ENCODE measurements at regions not wholly inside any gene's neighbourhood (a gene's known extent, or its start where the extent isn't known, plus 50 kb on each side); places are given as distances from the start of the nearest gene placed in this dataset.

DNA sequence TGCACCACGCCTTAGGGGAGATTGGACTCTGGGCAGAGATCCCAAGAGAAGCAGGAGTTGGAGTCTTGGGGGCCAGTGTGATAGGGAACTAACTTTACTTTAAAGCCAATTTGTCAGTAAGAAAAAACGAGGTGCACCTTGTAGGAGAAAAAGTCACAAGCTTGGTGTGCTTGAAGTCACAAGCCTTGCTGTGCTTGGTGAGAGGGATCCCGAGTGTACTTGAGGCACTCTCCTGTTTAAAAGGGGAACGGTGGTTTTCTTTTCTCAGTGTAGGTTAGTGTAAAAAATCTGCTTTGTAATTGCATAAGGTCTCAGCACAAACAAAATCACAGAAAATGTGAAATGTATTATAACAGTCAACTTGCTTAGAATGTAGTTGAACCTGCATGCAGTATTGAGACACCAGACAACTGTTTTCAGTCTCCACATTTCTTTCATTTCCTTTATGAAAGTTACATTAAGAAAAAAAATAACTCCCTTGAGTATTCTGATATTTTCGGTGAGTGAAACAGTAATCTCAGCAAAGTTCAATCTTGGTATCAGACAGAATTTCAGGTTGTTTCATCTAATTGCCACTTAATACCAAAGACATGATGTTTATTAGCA lies 111.1 kb upstream of the DUSP22 start:
- DNase-seq = no peak

DNA sequence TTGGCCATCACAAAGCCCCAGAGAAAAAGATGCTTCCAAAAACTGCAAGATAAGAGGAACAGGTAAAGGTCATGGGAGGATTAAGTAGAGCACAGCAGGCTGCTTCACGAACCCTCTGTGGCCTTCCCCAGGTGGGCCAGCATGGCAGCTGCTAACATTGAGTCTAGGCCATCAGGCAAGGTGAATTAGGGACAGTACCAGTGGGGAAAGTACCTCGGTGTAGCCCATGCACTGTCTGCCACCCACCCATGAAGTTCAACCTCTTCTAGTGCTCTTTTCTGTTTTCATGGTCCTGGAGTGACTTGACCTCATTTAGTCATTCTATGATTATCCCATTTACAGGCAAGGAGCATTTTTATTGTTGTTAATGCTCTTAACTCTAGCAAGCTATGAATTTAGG lies 108.6 kb upstream of the DUSP22 start:
- no peak for DNase-seq

DNA sequence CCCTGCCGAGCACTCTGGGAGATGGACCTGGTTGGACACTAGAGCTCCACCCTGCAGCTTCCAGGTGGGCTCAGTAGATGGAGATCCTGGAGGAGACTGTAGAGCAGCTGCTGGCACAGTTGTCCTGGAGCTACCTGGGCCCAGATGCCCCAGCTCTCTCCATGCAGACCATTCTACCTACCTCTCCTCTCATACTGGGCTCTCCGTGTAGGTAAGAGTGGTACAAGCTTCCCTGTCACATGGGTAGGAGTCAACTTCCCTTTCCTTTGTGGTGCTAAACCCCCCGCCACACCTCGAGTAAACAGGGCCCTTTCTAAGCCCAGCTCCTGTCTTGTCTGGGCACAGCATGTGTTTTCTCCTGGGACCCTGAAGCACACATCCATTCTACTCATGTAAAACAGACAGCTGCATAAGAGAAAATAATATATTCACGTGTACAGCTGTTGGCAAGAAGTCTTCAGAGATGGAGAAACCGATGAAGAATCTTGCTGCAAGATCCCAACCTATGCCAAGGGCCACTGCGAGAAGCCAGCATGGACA lies 108.1 kb upstream of the DUSP22 start:
- DNase-seq = no peak

DNA sequence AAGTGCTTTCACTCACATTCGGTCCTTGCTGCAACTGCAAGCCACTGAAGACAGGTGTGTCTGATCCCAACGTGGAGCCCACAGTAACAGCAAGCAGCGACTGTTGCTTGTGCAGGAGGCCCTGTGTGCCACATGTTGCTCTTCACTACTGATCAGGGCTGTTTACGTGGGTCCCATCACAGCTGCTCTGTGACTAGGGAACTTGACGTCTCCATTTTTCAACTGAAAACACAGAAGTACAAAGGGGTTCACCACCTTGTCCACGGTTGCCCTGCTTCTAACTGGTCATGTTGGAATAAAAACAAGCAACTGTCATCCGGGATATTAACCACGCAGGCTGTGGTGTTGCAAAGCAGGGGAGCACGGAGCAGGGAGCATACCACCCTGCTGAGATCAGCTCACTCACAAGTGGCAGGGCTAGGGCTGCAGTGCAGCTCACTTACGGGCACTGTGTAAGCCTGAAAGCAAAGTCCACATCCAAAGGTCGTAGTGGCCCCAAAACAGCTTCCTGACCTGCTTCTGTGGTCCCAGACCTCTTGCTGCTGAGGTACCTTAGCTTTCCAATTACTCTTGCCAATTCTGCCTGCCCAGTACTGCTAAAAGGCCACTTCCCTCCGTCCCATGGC lies 105.8 kb upstream of the DUSP22 start:
- no peak for DNase-seq

GRCh38 chr6:187210-187861 lies 105.0 kb upstream of the DUSP22 start:
- DNase-seq = no peak

GRCh38 chr6:188821-189655 lies 103.2 kb upstream of the DUSP22 start:
- peak; percentile 82 for DNase-seq

DNA sequence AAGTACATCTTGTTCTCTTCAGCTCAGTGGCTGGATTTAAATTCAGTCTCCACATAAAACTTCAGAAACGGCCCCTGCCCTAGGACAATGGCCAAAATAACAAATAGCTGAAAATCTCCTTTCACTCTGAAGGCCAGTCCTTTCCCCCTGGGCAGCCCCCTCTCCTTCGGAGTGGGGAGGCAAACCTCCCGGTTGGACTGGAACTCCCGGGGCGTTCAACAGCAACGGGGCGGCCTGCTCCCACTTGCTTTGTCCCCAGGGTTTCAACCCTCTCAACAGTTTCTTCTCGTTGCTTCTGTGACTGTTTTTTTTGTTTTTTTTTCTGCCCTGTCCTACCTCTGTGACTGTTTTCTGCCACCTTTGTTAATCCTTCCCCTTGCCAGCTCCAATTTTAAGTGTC lies 102.6 kb upstream of the DUSP22 start:
- DNase-seq = no peak

DNA sequence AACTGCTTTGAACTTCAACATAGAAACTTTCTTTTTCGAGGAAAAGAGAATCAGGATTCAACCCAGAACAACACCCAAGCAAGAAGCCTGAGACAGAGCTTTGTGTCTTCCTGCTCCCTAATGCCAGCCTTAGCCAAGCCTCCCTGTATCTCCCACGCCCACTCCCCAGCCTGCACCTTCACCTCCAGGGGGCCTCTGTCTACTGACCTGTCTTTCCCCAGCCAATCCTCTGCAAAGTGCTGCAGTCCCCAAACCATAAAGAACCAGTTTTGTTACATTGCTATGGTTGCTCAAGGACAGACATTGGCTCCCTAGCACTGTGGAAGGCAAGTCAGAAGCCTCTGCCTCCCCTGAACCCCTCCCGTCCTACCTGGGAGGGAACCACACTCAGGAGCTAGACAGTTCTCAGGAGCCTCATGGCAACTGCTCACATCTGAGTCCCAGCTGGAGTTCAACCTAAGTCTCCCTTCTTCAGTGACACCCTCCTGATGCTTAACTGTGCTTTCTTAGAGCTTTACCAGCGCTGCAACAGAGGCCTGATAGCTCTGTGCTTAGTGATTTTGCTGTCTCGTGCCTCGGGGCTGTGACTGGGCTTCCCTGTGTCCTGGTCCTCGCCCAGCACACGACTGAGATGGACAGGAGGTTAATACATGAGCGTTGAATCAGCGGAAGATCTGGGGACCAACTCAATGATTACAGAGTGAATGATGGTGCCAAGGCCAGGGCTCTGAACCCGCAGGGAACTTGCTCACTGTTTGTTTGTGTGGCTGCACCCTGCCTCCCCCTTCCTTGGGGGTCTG lies 101.5 kb upstream of the DUSP22 start:
- no peak for DNase-seq

- no peak for DNase-seq
Measured at GRCh38 chr6:191487-192312, 100.6 kb upstream of the DUSP22 start.

- DNase-seq = no peak
Measured at GRCh38 chr6:192313-192664, 100.0 kb upstream of the DUSP22 start.

DNA sequence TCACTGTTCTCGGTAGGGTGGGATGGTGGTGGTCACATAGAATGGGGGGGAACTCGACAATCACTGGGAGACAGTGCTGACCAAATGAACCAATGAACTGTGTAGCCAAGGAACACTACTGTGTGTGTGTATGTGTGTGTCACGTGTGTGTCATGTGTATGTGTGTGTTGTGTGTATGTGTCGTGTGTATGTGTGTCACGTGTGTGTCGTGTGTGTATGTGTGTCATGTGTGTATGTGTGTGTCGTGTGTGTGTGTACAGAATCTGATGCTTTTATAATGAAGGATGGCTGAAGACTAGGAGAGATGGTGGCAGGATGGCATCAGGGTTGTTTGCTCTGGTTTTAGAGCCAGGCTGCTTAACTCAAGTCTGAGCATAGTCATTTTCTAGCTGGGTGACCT lies 99.1 kb upstream of the DUSP22 start:
- no peak for DNase-seq

- peak; percentile 51 for DNase-seq
Measured at GRCh38 chr6:193773-194310, 98.4 kb upstream of the DUSP22 start.

GRCh38 chr6:195861-196360 lies 96.4 kb upstream of the DUSP22 start:
- DNase-seq = peak; percentile 39

DNA sequence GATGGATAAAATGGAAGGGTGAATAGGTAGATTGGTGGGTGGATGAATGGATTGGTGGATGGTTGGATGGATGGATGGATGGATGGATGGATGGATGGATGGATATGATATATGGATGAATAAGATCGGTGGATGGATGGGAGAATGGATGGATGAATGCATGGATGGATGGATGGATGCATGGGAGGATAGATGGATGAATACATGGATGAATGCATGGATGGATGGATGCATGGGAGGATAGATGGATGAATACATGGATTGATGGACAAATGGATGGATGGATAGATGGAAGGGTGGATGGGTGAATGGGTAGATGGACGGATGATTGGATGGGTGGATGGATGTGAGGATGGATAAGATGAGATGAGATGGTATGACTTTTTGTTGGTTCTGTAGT lies 95.7 kb upstream of the DUSP22 start:
- no peak for DNase-seq

GRCh38 chr6:203661-204060 lies 88.6 kb upstream of the DUSP22 start:
- DNase-seq = no peak

- no peak for DNase-seq
Measured at GRCh38 chr6:206264-206663, 86.0 kb upstream of the DUSP22 start.

GRCh38 chr6:208364-208763 lies 83.9 kb upstream of the DUSP22 start:
- no peak for DNase-seq

DNA sequence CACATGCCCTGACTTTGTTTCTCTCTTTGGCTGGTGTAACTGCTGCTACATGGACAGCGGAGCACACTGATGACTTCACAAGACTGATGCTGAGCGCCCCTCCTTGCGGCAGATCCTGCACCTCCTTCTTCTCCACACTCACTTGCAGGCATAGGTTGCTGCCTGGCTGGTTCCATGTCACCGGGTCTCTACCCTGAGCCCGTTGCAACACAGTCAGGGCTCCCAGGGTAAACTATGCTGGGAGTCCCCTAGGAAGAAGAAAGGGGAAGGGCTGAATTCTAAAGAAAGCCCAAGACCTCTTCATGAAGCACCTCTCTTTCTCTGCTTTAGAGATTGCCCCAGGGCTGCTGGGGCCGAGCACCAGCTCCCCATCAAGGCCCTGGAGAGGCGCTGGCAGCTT lies 83.3 kb upstream of the DUSP22 start:
- DNase-seq = no peak

- DNase-seq = peak; percentile 46
Measured at GRCh38 chr6:209432-210103, 82.7 kb upstream of the DUSP22 start.

- no peak for DNase-seq
Measured at GRCh38 chr6:210104-210456, 82.2 kb upstream of the DUSP22 start.
